HS-27A (cell line): ENCODE measurements at regions not wholly inside any gene's neighbourhood (a gene's known extent, or its start where the extent isn't known, plus 50 kb on each side); places are given as distances from the start of the nearest gene placed in this dataset.

Source experiments
- DNase-seq: peaks from one replicate; pipeline ENCODE4 v3.0.0-alpha.2; 2012; ENCODE audit warnings: low read depth, missing footprints

DNA sequence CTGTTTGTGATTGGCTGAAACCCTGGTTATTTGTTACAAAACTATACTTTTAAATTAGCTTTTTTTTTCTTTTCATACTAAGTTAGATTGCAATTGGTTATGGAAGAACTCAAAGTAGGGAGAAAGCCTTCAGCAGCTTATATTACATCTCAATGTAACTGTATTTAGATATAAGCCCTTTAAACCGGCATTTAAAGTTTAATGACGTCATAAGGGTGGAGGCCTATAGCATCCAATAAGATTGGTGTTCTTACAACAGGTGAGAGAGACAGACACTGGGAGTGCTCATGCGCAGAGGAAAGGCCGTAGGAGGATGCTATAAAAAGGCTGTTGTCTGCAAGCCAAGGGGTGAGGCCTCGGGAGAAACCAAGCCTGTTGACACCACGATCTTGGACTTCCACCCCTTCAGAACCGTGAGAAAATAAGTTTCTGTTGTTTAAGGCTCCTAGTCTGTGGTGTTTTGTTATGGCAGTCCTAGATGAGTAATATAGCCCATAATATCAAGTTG lies 1198.8 kb upstream of the SPRY2 start:
- no peak for DNase-seq

DNA sequence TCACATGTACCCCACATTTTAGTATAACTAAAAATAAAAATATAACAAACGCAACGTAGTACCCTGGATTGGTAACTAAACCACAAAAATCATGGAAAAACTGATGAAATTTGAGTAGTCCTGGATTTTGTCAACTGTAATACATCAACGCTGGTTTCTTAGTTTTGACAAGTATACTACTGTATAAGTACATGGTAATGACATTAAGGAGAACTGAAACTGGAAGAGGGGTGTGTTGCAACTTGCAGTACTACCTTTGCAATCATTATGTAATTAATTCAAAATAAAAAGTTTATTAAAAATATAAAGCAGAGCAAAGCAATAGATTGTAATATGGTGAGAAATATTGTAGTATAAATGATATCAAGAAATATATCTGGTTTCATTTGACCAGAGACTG lies 1158.0 kb upstream of the SPRY2 start:
- no peak for DNase-seq

DNA sequence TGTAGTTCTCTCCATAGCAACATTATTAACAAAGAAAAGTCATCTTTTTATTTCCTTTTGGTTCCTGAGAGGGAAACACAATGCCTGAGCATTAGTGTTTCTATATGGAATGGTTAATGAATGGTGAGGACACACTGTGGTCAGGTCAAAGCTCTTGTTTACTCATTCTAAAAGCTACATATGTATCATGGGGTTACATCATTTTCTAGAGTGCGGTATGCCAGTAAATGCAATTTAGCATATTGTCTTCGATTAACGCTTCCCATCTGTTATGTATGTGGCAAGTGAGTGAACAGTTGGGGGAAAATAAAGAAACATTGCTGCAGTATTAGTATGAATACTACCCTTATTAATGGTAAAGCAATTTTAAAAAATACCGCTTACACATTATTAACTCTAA lies 1152.2 kb upstream of the SPRY2 start:
- DNase-seq, result no peak

DNA sequence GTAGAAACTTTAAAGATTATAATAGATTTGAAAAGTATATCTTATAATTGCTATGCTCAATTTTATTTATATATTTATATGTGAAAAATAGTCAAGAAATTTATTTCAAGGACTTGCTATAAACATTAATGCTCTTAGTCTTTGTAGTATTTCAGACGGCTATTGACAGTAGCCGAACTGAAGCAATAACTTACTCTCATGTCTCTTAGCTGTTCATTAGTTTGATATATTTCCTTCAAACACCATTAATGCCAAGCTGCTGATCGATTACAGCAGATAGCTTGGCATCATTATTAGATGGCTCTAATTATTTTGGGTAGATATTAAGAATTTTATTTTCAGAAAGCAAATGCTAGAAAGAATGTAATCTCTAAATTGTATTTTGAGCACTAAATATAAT lies 1151.5 kb upstream of the SPRY2 start:
- DNase-seq, result no peak

DNA sequence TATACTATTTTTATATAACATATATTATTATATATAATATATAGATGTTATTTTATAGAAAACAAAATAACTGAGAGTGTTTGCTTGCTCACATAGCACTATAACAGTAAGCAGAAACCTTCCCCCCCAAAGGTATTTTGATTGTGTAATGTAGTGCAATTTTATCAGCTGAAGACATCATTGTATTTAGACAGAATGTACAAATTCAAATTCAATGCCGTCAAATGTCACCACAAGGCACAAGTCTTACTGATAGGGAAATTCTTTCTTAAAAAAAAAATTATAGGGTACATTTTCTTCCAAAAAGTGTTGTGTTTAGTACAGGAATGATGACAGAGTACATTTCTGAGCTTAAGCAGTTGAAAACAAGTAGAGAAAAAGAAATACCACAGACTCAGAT lies 1147.1 kb upstream of the SPRY2 start:
- no peak for DNase-seq

DNA sequence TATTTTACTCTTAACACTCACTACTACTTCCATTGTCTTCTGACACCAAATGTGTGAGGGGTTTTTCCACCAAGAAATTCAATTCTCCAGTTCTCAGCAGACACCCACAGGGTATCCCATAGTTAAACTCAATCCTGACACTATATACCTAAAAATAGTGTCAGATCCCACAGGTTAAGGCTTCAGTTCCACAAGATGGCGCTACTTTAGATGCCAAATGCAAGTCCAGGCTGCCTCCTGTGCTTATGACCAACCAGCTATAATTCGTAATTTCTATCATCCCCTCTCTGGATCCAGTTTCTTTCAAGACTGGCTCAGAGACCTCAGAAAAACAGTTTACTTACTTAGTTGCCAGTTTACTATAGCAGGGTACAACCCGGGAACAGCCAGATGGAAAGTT lies 1146.2 kb upstream of the SPRY2 start:
- DNase-seq, result no peak

DNA sequence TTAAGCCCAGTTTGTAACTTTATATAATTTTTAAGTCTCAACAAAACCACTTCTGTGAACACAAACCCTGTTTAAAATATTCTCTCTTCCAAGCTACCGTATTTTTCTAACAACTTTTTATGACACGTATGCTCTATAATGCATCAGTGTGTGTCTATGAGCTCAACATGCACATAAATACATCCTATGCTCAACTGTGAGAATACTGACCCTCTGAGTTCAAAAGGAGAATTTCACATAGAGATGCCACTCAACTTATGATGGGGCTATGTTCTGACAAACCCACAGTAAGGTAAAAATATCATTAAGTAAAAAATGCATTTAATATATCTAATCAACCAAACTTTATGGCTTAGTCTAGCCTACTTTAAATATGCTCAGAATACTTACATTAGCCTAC lies 1139.7 kb upstream of the SPRY2 start:
- DNase-seq, result no peak

DNA sequence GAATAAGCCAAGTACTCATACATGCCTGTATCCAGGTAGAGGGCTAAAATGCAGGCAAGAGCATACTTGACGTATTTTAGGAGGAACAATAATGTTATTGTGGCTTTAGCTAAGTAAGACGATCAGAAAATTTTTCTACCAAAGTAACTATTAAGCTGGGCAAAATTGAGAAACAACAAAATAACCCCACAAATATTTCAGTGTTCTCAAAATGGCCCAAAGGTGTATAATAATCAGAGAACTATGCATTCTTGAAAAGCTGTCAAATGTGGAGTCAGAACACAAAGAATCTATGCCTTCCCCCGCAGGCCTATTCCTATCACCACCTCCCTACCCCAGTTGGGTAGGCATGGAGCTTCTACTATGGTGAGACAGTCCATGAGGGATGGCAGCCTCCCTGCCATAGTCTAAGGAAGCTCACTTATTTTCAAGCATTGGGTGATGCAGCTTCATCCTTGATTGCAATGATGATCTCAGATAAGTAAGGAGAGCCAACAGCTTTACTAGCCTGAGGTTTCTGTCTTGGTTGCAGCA lies 1132.5 kb upstream of the SPRY2 start:
- DNase-seq, result no peak

DNA sequence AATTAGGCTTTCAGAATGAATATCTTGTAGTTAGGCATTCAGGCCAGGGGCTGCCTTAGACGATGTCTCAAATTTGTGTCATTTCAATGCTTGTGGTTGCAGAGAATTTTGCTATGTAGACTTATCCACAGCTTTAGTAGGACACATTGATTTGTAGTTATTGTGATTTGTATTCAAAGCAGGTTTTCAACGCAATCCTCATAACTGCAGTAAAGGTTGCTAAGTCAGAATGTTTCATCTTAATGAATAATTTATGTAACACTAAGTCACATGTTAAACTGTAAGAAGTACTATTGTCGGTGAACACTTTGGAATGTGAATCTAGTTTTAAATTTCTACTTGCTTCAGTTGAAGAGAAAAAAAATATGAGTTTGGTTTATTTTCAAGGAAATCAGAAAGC lies 1117.2 kb upstream of the SPRY2 start:
- no peak for DNase-seq

DNA sequence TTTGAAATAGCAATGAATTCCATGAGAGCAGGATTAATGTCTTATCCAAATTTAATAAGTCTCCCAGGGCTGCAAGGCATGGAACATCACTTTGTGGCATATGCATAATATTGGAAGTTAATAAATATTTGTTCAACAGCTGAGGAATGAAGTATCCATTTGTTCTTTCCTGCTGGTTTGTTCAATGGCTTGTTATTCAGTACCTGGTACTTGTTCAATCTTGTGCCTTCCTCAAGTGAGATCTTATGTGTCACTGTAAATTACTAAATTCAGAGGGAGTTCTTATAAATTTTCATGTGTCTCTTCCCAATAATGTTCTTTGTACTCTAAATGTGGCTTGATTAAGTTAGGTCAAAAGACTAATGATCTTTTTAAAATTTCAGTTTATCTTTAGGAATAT lies 1105.5 kb upstream of the SPRY2 start:
- DNase-seq, result no peak

DNA sequence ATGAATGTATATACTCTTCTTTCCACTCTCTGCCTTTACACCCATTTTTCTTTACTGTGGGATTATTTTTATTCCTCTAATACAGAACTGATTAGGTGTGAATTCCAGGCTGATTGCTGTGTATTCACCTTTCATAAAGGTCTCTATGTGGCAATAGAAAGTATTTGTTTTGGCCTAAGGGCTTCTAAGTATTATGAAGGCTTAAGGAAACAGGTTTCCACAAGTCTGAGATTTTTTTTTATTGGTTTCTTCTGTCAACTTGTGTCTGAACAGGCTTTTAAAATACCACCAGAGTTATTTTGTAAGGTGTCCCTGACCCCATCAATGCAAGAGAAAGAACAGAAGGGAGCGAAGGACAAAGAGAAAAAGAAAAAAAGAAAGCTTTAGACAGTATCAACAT lies 1102.0 kb upstream of the SPRY2 start:
- no peak for DNase-seq

DNA sequence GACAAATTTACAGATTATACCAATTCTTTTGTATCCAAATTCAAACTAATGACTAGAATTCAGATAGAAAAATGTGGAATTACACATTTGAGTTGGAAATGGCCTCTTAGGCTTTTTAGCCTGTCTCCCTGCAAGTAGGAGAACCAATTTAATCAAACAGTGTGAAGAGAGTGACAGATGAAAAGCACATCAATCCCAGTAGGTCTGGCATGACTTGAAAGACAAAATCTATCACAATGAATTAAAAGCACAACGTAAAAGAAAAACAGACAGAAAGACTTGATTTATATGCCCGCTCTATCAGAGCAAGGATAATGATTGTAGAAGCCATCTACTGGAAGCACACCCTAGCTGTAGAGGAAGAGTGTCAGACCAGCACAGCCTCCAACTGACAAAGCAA lies 1084.4 kb upstream of the SPRY2 start:
- no peak for DNase-seq

DNA sequence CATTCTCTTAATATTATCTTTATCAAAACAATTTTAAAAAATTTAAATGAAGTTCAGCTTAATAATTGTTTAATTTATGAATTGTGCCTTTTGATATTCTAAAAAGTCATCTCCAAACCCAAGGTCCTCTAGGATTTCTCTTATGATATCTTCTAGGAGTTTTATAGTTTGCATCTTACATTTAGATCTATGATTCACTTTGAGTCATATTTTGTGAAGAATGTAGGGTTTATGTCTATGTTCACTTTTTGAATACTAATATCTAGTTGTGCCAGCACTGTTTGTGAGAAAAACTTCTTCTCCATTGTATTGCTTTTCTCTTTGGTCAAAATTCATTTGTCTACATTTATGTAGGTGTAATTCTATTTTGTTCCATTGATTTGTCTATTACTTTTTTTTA lies 1068.4 kb upstream of the SPRY2 start:
- DNase-seq, result no peak

DNA sequence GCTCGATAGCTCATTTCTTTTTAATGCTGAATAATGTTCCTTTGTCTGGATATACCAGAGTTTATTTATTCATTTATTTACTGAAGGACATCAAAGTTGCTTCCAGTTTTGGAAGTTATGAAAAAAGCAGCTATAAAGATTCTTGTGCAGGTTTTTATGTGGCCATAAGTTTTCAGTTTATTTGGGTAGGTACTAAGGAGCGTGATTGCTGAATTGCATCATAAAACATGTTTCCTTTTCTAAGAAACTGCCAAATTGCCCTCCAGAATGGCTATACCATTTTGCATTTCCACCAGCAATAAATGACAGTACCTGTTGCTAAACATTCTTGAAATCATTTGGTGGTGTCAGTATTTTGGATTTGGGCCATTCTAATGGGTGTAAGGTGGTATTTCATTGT lies 1067.7 kb upstream of the SPRY2 start:
- no peak for DNase-seq

DNA sequence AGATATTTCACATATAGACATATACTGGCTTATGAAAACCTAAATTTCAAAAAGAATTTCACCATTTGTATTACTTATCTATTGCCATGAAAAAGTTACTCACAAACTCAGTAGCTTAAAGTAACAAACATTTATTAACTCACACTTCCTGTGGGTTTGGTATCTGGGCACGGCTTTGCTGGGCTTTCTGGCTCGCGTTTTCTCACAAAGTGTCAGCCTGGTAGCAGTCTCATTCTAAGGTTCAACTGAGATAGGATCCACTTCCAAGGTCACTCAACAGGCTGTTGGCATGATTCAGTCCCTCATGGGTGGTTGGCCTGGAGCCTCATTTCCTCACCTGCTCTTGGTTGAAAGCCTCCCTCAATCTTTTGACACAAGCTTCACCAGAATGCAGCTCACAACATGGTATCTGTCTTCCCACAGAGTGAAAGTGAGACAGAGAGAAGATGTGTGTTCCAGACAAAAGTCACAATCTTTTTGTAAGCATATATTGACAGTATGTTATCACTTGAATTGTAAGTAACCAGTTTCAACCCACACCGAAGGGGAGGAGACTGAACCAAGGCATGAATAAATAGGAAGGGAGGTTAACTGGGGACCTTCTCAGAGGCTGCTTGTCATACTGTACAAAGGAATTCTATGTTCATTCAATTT lies 1065.8 kb upstream of the SPRY2 start:
- DNase-seq, result no peak

DNA sequence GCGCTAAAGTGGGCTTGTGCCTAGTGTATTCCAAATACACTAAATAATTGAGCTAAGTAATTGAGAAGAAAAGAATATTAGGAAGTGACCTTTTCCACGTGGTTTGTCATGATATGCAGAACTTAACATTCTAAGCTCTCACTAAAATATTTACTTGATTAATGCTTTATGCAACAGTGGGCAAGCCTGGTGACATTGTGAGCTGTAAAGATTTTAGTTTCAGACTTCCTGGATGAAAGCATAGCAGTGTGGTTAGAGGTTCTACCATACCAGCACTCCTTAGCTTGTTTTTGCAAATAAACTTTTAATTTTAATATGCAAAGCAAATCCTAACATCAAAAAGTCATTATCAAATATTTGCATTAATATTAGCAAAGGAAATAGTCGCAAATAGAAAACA lies 1065.1 kb upstream of the SPRY2 start:
- DNase-seq, result no peak

DNA sequence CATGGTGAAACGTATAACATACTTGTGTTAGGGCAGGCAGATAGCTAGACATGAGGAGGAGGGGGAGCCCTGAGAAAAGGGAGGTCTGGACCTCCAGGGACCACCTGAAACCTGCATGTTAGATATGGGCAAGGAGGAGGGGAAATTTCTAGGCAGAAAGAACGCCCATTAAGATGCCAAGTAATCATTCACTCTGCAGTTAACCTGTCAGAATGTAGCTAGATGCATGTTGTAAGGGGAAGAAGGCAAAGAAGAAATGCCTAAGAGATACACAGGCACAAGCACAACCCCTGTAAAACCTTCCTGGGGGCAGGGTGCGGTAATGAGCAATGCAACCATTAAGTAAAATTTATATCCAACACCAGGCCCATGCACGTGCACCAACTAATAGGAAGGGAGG lies 1055.3 kb upstream of the SPRY2 start:
- DNase-seq, result no peak

DNA sequence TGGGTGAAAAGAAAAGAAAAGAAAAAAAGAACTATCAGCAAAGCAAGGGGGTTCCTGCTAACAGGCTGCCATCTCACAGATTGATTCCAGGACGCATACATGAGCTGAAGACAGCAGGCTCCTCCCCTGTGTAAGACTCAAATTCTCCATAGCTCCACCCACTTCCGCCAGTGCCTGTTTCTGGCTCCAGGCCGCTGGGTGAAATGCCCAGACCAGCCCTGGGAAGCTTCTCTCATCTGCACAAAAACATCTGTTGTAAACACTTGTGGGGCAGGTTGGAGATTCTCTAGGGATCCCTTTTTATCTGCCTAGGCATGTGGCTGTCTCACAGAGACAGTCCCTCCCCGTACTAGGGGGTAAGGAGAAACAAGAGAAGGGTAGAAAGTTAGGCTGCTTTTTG lies 1054.4 kb upstream of the SPRY2 start:
- no peak for DNase-seq

DNA sequence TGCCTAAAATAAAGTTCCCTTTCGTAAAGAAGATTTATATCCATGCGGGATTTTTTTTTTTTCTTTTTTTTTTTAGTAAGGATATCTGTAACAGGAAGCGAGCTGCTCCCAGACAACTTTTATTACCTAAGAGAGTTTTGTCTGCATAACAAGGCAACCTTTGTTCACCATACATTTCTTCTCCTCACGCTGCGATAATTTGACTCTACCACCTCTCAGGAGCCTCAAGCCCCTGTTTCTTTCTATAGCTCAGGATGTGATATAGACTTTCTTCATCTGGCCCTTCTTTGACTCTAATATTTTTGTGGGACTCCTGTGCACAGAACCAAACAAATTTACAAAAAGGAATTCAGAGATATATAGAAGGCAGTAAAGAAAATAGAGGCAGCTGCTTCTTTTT lies 1053.7 kb upstream of the SPRY2 start:
- no peak for DNase-seq

DNA sequence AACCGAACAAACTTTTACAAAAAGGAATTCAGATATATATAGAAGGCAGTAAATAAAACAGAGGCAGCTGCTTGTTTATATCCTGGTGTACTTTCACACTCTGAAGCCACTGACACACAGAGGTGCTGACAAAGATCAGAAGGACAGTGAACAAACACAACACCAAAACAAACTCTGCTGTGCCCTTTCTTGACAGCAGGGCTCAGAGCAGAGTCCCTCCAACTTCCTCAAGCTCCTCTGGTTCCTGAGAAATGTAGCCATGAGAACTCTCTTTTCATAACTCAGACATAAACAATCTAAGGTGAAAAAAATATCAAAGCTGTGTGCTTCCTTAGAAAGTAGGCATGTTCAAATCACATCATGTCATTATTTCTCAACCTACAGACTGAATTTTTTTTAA lies 1052.8 kb upstream of the SPRY2 start:
- no peak for DNase-seq

DNA sequence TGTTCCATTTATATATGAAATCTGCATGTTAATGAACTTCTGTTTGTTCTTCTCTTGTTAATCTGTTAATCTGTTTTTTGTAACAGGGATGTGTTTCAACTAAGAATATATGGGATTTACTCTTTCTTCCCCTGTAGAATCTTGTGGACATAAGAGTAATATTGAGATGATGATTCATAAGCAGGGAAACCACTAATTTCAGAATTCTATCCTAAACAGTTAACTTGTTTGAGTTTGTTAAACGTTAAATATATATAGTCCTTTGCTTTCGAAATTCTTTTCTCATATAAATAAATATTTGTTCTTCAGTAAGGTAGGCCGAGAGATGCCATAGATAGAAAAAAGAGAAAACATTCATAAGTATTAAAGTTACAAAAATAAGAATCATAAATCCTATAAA lies 1052.2 kb upstream of the SPRY2 start:
- DNase-seq, result no peak

DNA sequence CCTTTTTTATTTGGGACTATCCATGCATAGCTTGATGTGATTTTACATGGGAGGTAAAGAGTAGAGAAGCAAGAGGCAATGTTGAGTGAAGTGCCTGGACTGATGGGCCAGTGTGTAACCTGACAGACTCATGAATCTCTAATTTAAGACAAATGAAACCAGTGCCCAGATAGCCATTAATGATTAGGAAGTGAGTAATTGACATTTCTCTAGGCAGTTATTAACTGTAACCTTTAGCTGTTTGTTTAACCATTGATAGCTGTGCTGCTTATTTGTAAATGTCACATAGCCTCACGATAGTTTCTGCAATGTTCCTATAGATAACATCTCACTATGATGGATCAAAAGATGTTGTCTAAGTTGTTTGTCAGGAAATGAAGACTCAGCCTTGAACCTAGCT lies 1047.5 kb upstream of the SPRY2 start:
- no peak for DNase-seq

DNA sequence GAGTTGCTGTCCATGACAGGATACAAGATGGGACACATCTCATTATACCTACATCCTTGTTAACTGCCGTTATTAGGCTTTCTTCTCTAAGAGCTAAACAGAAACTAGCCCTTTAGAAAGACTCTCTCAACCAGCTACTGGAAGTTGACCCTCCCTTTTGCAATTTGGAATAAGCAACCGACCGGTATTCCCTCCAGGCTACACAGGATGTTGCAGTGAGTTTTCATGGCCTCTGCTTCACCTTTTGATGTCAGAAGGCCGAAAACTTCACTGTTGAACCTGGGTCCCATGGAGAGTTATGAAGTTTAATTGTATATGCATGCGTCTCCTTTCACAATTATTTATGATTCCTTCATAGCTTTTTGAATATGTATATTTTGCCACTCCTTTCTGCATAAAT lies 1042.5 kb upstream of the SPRY2 start:
- no peak for DNase-seq

DNA sequence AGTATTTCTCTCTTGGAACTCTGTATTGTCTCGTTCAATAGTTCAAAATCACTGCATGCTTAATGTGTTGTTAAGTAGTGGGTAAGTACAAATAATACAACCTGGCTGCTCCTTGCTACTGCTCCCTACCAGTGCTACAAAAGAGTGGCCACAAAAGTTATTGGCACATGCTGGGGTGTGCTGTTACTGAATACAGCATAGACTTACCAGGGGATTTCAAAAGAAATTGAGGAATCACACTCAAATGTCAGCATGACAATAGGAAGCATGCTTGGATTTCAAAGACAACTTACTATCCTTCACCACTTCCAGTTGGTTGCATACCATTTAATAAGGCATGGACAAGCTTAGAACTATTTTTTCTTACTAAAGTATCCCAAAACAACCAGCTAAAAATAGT lies 1041.3 kb upstream of the SPRY2 start:
- no peak for DNase-seq

DNA sequence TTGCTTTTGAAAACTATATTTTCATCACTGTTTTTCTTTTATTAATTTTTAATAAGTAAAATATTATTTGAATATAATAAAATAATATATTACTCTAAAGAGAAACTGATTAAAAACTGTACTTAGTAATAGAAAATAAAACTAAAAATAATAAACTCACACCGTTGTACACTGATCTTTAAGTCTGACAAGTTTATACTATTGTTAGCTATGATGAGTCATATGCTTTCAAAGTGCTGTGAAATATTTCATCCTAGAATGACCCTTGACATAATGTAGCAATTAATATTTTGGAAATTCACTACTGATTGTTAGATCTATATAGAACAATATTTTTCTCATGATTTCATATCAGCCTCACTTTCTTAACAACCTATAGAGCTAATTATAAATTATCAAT lies 1040.6 kb upstream of the SPRY2 start:
- DNase-seq, result no peak
